NCI-H2171 treated with DMSO at 0.1 percent for 48 hours (cell line): ENCODE measurements at regions not wholly inside any gene's neighbourhood (a gene's known extent, or its start where the extent isn't known, plus 50 kb on each side); places are given as distances from the start of the nearest gene placed in this dataset.

ENCODE experiments used
- DNase-seq: peaks from one replicate; lab custom pipeline; 2025; lab: John Stamatoyannopoulos, UW

DNA sequence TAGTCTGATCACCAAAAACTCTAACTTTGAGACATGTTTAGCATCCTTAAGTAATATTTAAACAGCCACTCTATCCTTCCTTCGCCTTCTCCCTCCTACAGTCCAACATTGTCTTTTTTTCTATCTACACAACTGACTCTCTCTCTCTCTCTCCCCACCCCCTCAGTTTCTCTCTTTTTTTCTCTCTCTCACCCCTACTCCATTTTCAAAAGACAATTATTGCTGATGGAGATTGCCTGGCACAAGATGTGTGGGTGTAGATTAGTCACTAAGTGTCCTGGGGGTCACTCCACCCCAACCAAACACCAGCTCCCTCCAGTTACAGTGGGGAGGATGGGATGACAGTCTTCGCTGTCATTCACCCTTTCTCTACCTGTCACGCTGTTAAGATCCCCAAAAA lies 94.5 kb upstream of the NFIA start:
- DNase-seq = no peak

DNA sequence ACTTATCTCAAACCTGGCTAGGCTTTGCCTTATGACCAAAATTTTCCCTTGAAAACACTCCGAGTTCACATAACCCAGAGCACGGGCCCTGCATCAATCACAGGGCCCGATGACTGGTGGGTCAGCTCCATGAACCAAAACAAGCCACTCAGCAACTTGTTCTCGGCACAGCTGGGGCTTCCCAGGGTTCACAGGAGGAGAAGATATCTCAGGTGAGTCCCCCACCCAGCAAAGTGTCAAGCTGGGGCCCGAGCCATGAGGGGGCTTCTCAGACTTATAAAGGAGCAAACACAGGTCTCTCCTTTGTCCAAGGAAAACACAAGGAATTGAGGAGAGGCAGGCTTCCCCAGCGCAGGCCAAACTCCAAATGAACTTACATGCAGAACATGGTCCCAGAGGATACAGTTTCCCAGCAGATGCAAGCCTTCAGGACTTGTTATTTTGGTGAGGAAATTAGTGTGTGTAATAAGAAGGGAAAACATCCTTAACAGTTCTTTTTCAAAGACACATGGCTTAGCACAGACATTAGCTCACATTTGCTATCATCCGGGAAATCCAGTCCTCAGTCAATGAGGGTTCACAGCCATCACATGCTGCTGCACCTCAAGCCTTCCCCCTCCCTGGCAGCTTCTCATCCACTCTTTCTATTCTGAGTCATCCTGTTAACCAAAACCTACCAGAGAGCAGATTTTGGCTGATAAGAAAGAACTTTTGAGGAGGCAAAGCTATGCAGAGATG lies 98.1 kb upstream of the NFIA start:
- no peak for DNase-seq

DNA sequence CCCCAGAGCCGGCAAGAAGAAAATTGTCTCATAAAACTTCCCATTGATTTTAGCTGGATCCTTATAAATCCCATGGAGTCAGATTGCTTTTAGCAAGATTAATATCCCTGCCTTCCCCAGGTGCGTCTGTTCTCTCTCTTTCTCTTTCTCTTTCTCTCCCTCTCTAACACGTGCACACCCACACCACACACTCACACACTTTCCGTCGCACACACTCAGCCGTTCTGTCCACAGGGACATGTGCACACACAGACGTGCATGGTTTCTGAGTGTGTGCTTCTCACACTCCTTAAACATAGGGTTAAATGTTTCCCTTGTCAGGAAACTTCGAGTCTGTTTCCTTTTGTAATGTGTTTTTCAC lies 98.7 kb upstream of the NFIA start:
- DNase-seq = no peak

DNA sequence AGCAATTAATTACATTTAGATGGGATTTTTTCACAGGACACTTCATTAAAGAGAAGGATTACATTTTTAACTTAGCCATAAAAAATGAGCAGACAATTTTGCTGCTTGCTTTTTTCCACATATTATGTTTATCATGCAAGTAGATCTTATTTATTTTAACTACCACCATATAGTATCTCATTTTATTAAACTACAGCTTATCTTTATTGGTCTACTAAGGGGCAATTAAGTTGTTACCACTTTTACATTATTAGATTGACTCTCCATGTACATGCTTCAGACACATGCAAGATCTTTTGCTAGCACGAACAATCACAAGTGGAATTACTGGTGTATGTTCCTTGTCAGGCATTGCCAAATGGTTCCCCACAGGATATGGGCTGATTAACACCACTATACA lies 99.8 kb upstream of the NFIA start:
- no peak for DNase-seq

DNA sequence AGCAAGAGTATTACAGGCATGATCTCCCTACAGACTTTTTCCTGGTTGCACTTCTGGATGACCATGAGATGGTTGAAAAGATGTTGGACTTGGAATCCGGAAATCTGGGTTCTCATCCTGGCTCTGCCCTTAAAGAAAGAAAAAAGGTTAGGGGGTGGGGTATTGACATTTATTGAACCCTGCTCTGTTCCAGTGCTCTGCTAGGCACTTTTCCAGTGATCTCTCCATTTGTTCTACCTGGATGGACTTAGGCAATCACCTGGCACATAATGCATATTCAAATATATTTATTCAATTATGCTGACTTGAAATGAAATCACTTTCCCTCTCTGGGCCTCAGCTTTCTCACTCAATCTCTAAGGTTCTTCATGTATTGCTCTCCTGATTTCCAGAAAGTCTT lies 101.0 kb upstream of the NFIA start:
- DNase-seq = no peak

DNA sequence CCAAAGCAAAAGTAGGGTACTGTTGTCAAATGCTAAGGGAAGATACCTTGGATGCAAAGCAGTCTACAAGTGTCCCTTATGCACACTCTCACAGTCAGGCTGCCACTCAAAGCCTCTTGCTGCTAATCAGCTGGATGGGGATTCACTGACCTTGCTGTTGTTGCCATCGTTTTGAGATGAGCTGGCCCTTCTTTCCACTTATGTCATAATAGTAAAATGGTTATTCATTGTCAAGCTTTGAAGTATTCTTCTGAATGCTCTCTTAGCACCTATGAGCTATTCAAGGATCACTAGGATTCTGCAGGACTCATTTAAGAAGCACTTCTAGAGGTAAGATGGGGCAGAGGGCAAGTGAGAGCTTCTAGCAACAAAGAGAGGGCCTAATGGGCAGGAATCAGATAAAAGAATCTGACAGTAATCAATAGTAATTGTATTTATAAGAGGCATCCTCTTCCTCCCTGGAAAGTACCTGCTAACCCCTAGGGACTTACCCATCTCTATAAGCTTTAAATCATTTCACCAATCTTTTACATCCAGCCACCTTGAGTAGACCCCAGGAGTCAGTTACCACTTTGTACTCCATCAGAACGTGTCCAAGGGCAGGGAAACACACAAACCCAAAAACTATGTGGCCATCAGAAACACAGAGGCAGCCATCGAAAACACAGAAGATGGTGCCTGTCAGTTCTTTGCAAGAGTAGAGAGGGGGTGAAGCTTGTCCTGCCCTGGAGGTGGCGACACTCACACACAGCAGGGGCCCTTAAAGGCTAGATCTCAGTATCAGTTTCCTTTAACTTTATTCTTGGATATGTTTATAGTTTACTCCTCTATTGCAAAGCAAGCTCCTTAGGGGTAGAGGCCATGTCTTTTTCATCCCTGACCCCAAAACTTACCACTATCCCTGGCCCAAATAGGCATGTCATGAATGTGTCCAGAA lies 103.7 kb upstream of the NFIA start:
- DNase-seq = no peak

DNA sequence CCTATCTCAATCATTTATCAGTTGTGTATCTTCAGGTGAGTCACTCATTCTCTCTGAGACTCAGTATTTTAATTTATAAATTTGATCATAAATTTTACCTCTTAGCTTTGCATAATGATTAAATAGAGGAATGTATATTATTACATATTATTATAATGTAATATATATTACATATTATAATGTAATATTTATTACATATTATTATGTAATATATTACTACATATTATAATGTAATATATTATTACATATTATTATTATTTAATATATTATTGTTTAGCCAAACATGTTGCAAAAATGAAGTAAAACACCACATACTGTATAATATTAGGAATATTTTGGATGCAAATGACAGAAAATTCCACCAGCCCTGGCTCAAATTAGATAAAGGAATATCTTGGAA lies 104.7 kb upstream of the NFIA start:
- DNase-seq = no peak

DNA sequence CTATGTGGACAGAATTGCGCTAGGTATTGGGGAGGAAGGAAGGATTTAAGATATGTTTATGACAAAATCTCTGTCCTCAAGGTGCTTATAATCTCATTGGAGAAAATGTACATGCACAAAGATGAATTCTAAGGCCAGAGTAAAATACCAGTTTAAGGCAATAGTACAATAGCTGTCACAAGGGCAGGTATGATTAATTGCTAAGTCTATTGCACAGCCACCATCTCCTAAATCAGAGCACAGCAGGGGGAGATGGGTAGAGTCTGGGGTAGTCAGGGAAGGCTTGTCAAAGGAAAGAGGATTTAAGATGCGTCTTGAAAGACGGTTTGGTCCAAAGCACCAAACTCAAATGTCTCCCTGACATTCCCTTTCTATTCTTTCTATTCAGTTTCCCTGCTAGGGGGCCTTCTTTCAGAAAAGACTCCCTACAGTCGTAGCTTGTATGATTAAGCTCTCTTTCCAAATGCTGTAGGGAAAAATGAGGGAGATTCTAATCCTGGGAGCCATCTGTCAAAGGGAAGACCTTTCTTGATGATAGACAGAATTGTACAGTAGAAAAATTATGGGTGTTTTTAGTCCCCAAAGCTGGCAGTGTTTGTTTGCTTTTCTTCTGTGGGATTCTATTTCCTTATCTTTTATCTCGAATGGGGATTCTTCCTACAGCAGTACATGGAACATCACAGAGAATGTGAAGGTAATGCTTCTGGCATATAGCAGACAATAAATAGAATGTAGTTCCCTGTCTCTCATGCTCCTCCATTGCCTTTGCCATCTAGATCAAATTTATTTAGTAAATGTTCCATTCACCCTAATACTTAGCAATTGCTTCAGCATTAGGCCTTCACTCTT lies 107.6 kb upstream of the NFIA start:
- DNase-seq = no peak

DNA sequence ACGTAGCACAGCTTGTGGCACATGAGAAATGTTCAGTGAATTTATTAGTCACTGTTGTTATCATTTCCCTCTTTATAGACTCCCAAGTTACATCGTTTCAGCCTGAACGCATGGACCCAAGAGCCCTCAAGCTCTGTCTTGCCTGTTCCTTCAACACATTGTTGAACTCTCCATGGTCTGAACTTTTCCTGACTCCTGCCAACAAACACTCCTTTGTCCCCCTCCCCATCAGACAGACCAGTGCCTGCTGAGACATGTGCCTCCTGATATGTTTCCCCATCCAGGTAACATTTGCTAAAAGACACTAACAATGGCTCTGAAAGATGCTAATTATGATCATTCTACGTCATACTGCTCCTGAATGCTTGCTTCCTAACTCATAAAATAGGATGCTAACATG lies 108.7 kb upstream of the NFIA start:
- DNase-seq = no peak

DNA sequence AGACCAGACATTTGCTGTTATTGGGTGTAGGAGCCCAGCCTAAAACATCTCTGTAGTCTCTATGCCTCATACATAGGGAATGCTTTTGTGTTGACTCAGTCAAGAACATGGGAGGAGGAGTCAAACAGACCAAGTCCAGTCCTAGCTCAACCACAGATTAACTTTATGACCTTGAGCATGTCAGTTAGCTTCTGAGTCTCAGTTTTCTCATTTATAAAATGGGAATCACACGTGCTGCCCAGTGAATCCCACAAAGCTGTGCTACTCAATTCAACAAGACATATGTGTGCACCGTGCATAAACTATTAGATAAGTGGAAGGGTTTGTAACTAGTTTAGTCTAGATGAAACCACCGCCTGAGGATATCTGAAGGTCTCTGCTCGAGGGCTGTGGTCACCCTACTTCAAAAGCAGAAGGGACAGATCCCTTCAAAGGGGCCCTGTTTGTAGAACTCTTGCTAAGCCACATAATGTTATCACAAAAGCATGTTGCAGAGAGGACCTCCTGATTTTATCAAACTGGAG lies 109.5 kb upstream of the NFIA start:
- no peak for DNase-seq

DNA sequence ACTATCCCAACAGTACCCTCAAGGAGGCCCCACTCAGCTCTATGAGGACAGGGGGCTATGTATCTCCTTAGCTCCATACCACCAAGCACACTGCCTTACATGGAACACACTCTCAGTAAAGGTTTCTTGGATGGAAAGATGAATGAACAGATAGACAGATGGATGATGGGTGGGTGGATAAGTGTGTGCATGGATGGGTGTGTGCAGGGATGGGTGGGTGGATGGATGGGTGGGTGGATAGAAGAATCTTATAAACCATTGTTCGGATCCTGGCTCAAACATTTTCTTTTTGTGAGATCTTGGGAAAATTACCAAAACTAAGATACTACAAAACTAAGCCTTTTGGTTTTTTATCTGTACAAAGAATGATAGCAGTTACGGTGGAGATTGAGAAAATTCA lies 111.0 kb upstream of the NFIA start:
- DNase-seq = no peak

DNA sequence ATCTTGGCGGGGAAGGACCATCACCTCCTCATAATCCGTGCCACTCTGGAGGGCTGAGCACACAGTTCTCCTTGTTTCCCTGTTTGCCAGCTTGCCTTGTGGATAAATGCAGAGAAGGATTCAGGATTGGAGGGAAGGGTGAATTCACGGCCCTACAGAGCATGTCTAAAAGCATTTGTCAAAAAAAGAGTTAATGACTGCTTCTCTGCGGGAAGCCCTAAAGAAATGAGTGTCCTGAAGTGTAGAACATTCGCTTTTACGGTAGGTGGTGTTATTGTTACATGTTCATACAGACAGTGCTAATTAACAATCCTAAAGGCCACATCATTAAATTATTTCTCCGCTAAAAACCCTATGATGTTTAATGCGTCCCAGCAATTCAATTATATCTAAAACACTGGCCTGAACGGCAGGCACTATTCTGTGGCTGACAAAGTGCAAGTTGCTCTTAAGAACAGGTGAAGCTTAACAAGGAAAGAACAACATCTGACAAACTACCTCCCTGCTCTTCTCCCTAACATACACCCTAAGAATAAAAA lies 112.3 kb upstream of the NFIA start:
- no peak for DNase-seq

DNA sequence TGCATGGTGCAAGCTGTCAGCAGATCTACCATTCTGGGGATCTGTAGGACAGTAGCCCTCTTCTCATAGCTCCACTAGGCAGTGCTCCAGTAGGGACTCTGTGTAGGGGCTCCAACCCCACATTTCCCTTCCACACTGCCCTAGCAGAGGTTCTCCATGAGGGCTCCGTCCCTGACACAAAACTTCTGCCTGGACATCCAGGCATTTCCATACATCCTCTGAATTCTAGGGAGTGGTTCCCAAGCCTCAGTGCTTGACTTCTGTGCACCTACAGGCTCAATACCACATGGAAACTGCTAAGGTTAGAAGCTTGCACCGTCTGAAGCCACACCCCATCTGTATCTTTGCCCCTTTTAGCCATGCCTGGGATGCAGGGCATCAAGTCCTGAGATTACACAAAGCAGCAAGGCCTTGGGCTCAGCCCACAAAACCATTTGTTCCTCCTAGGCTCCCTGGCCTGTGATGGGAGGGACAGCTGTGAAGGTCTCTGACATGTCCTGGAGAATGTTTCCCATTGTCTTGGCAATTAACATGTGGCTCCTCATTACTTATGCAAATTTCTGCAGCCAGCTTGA lies 117.0 kb upstream of the NFIA start:
- no peak for DNase-seq

DNA sequence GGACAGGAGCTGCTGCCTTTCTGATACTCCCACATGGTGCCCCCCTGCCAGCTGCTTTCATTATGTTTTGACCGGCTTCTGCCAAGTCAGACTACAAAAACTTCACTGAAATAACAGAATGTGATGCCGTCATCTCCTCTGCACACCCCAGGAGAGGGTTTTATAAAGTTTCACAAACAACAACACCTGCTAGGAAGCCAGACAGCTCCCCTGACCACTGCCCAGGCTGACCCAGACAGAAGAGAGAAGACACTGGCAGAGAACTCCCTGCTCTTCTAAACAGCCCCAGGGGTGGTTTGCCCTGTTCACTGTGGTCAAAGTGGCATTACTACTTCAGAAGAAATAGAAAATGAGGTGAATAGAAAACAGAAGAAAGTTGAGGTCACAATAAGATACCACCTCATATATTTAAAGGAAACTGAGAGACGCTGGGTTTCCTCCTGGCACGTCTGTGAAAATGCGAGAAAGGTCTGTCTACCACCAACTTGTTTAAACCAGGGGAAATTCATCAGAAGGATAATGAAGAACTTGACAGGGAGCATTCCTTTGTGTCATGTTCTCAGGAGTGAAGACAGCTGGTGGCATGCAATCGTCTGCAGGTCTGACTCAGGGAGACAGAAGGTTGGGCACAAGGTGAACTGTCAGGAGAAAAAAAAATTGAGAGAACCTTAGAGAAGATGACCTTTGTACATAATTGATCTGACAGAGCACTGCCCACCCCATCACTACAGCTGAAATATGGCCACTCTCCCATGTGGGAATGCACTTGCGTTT lies 119.0 kb upstream of the NFIA start:
- no peak for DNase-seq

DNA sequence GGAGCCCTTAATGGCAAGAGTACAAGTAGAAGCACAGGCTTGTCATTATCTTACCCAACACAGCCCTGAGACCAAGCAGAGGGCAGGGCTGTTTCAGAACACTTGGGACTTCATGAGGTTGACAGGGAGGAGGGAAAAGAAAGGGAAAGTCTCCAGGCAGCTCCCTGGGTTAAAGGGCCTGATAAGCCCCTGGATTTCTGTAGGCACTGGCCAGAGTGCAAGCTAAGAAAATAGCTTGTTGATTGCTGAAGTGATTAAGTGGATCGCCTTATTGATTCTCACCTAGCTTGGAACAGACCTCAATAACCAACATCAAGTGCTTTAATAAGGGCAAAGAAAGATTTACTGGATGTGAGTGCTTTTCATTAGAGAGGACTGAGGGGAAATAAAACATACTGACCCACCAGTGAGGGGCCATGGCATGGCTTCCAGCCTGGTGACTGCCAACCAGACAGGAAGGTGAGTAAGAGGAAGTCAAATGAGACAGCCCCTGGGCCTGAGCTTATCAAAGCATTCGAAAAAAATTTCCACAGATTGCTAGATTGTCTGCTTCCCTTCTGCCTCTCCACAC lies 121.4 kb upstream of the NFIA start:
- no peak for DNase-seq

DNA sequence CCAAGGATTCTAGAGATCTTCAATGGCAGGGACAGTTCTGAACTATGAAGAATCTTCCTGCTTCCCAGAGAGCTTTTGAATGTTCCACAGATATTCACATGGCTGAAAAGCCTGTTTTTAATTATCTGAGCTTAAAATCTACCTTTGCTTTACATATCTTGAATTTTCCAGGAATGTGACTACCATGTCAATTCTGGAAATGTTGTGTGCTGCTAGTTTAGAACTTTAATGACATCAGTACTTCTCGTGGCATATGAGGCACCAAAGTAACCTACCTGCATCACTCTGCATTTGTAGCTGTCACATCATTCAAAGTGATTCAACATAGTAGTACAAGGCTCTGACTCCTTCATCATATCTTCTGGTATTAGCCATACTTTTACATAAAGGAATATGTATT lies 122.7 kb upstream of the NFIA start:
- no peak for DNase-seq

DNA sequence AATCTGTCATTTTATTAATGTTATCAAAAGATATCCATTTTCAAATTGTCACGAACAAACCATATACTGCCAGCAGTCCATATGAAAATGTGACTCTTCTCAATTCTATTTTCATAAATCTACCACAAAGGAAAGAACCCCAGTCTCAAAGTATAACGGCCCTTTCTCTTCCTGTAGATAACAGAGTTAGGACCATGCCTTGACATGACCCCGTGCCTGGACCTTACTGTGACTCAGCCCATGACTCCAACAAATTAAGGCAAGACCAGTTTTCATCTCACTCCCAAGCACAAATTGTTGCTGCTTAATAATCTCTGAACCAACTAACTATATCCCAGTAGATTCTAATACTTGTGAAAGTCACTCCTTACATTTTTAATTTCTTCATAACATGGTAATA lies 124.4 kb upstream of the NFIA start:
- no peak for DNase-seq

DNA sequence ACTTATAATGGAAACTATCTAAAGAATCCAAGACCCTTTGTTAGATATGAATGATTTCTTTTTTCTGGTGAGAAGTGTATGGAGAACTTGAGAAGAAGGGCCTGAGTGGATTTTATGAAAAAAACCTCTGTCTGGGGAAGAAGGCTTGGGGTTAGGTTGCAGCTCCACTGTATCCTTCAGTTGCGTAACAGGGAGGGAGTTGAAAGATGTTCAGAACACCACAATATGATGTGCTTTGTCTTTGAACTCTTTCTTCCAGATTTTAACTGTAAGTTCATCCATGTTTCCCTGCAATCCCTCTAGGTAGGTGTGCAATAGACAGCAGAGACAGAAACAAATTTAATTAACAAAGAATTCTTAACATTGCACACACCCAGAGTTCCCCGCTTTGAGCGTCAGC lies 125.8 kb upstream of the NFIA start:
- DNase-seq = no peak

DNA sequence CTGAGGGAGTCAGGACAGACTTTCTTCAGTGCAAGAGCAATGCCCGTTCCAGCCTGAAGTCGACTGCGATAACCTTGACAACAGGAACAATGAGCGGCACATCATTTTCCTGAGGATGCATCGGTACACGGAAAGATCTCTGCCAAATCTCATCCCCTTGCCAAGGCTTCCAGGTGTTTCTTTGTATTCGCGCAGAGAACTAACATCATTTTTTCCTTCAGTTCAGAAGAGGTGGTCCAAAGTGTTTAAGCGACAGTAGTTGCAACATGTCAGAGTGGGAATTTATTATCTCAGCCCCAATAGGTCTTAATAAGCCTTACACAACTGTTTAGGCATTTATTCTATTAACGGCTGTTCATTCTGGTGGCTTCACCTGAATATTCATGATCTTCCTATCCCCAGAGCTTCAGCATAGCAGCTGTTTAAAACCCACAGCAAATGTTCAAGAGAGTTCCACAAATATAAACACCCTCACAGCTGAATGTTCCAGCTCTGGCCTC lies 129.7 kb upstream of the NFIA start:
- no peak for DNase-seq
